PC-9 (cell line): ENCODE measurements at regions not wholly inside any gene's neighbourhood (a gene's known extent, or its start where the extent isn't known, plus 50 kb on each side); places are given as distances from the start of the nearest gene placed in this dataset.

ENCODE experiments used
- BruUV-seq: library from RNA; stranded (reverse); fragments of 400-500 nt; replicated peaks from 2 replicates; lab custom pipeline; 2021; lab: Mats Ljungman, UMichigan
- CTCF ChIA-PET: fragments of 300-600 bp; sonication (Branson Sonifier 250); formaldehyde crosslinking; loops from one replicate; lab custom pipeline; 2022; ENCODE audit warnings: antibody characterized with exemption; lab: Charles Lee
- POLR2A ChIA-PET: fragments of 300-600 bp; sonication (Branson Sonifier 250); formaldehyde crosslinking; loops from one replicate; lab custom pipeline; 2022; ENCODE audit warnings: antibody characterized with exemption; ENCODE audit not compliant: unreplicated experiment; lab: Charles Lee
- DNase-seq, 2 experiments: peaks; one replicate each; pipeline versions ENCODE4 v3.0.0 to v3.0.0-alpha.2; 2015 to 2022; ENCODE audit warnings: mixed read lengths in 1 of 2
- H2AFZ ChIP-seq: fragments of 200-600 bp; sonication (generic); 2 replicates; pipeline ENCODE4 v1.8.1; 2017; ENCODE audit warnings: antibody characterized with exemption
- H3F3A ChIP-seq: fragments of 200-600 bp; sonication (generic); 2 replicates; pipeline ENCODE4 v1.8.1; 2017; ENCODE audit warnings: antibody characterized with exemption, mild to moderate bottlenecking, low read depth; ENCODE audit not compliant: insufficient read depth
- H3K27ac ChIP-seq: fragments of 200-600 bp; sonication (generic); 2 replicates; pipeline ENCODE4 v1.6.1; 2016; ENCODE audit warnings: mixed run types
- H3K27me3 ChIP-seq: fragments of 200-600 bp; sonication (generic); 2 replicates; pipeline ENCODE4 v1.6.1; 2016; ENCODE audit warnings: low read depth, mixed run types; ENCODE audit not compliant: insufficient read depth
- H3K36me3 ChIP-seq: fragments of 200-600 bp; sonication (generic); 2 replicates; pipeline ENCODE4 v1.6.1; 2016; ENCODE audit warnings: low read depth, mixed run types
- H3K4me1 ChIP-seq: fragments of 200-600 bp; sonication (generic); replicated peaks from 2 replicates; pipeline ENCODE4 v1.6.1; 2016; ENCODE audit warnings: mixed run types; ENCODE audit not compliant: insufficient read depth
- H3K4me2 ChIP-seq: fragments of 200-600 bp; sonication (generic); 2 replicates; pipeline ENCODE4 v1.6.1; 2017; ENCODE audit warnings: mixed run types
- H3K4me3 ChIP-seq: fragments of 200-600 bp; sonication (generic); 2 replicates; pipeline ENCODE4 v1.6.1; 2016; ENCODE audit warnings: mixed run types
- H3K79me2 ChIP-seq: fragments of 200-600 bp; sonication (generic); 2 replicates; pipeline ENCODE4 v1.6.1; 2017; ENCODE audit warnings: low read depth, mixed run types
- H3K9me2 ChIP-seq: fragments of 200-600 bp; sonication (generic); 2 replicates; pipeline ENCODE4 v1.8.1; 2017; ENCODE audit warnings: mild to moderate bottlenecking; ENCODE audit not compliant: insufficient read depth
- H3K9me3 ChIP-seq: fragments of 200-600 bp; sonication (generic); 2 replicates; pipeline ENCODE4 v1.8.1; 2016; ENCODE audit warnings: low read depth; ENCODE audit not compliant: insufficient read depth
- H4K20me1 ChIP-seq: fragments of 200-600 bp; sonication (generic); 2 replicates; pipeline ENCODE4 v1.8.1; 2017; ENCODE audit not compliant: insufficient read depth
- CTCF ChIP-seq: fragments of 200-600 bp; sonication (generic); conservative IDR thresholded peaks from 2 replicates; pipeline ENCODE4 v1.6.1; 2017; ENCODE audit warnings: mixed run types, antibody characterized with exemption, mild to moderate bottlenecking, moderate library complexity
- EZH2 ChIP-seq: fragments of 200-600 bp; sonication (generic); IDR thresholded peaks from 2 replicates; pipeline ENCODE4 v1.8.0; 2017; ENCODE audit warnings: antibody characterized with exemption, low read depth
- intact Hi-C: fragments of 100-400 bp; cut with micrococcal nuclease; formaldehyde crosslinking; loops from one replicate; pipeline ENCODE4 v1.10.0; 2022; ENCODE audit not compliant: unreplicated experiment

- H3K4me1 ChIP-seq, result no peaks in the 10 kb centered on the region
- H3K9me3 ChIP-seq, result no peaks in the 10 kb centered on the region
- H3K4me3 ChIP-seq, result no peak overlapping the region
- no peaks in the 10 kb centered on the region for H4K20me1 ChIP-seq
- no peak overlapping the region for H3K27ac ChIP-seq
- H2AFZ ChIP-seq, result no peak overlapping the region
- intact Hi-C loops, result loop anchor here (1.0 kb wide), 2 partner anchors 364 to 876 kb away; partner anchors contain the start of gene IVNS1ABP
- no peaks in the 10 kb centered on the region for H3K36me3 ChIP-seq
- POLR2A ChIA-PET, result interaction anchor here (0.6 to 0.7 kb wide), 3 partner anchors 462 to 878 kb away, joined by 3 to 7 read pairs (median 3); no protein-coding TSS in a partner anchor
- peak in 1 of 2 experiments; percentile 16 for DNase-seq
- no peaks in the 10 kb centered on the region for H3K9me2 ChIP-seq
- CTCF ChIA-PET, result interaction anchor here (0.6 to 1.4 kb wide), 6 partner anchors 9 to 752 kb away, joined by 3 to 9 read pairs (median 4); no protein-coding TSS in a partner anchor
- TF ChIP-seq CTCF (peak; percentile 70), EZH2 (no peak)
- H3F3A ChIP-seq, result no peaks in the 10 kb centered on the region
- BruUV-seq, result no TSS peak
- no peak overlapping the region for H3K4me2 ChIP-seq
- no peaks in the 10 kb centered on the region for H3K27me3 ChIP-seq
- no peaks in the 10 kb centered on the region for H3K79me2 ChIP-seq
Measured at GRCh38 chr1:185681034-185681633, 53.1 kb upstream of the HMCN1 start.

- Histone ChIP-seq H3K36me3 (no peaks in the 10 kb centered on the region), H3K4me2 (no peak overlapping the region), H4K20me1 (no peaks in the 10 kb centered on the region), H3K4me1 (no peaks in the 10 kb centered on the region), H3K9me3 (no peaks in the 10 kb centered on the region), H2AFZ (no peak overlapping the region), H3F3A (no peaks in the 10 kb centered on the region), H3K9me2 (no peaks in the 10 kb centered on the region), H3K79me2 (no peaks in the 10 kb centered on the region), H3K27ac (no peak overlapping the region), H3K27me3 (no peaks in the 10 kb centered on the region), H3K4me3 (no peak overlapping the region)
- no peak for DNase-seq
- ChIA-PET CTCF (interaction anchor here (0.6 to 1.4 kb wide), 6 partner anchors 8 to 751 kb away, joined by 3 to 22 read pairs (median 4); no protein-coding TSS in a partner anchor), POLR2A (interaction anchor here (0.6 to 0.7 kb wide), 2 partner anchors 603 to 877 kb away, joined by 3 to 7 read pairs; no protein-coding TSS in a partner anchor)
- no TSS peak for BruUV-seq
- intact Hi-C loops, result no loop called here
- TF ChIP-seq CTCF (no peak), EZH2 (no peak)
Measured at GRCh38 chr1:185680453-185680852, 53.7 kb upstream of the HMCN1 start.

GRCh38 chr1:185679220-185679619 is 55.0 kb upstream of the HMCN1 start:
- Histone ChIP-seq H3K27ac (no peak overlapping the region), H3K79me2 (no peaks in the 10 kb centered on the region), H3F3A (no peaks in the 10 kb centered on the region), H3K27me3 (no peaks in the 10 kb centered on the region), H3K9me3 (no peaks in the 10 kb centered on the region), H3K4me1 (no peaks in the 10 kb centered on the region), H3K4me2 (no peak overlapping the region), H4K20me1 (no peaks in the 10 kb centered on the region), H3K4me3 (no peak overlapping the region), H3K9me2 (no peaks in the 10 kb centered on the region), H3K36me3 (no peaks in the 10 kb centered on the region), H2AFZ (no peak overlapping the region)
- TF ChIP-seq CTCF (no peak), EZH2 (no peak)
- no TSS peak for BruUV-seq
- intact Hi-C loops, result no loop called here
- POLR2A ChIA-PET, result no interaction called here
- no peak for DNase-seq
- CTCF ChIA-PET, result no interaction called here
